Central memory CD8-positive, alpha-beta T cell (primary cell): ENCODE measurements at regions not wholly inside any gene's neighbourhood (a gene's known extent, or its start where the extent isn't known, plus 50 kb on each side); places are given as distances from the start of the nearest gene placed in this dataset.

ENCODE experiments used
- ATAC-seq: fragments of 150-1000 bp; cut with Tn5 transposase; replicated peaks from 2 replicates; pipeline ENCODE4 v1.10.0; 2022; ENCODE audit warnings: mild to moderate bottlenecking, moderate FRiP score, moderate number of reproducible peaks; ENCODE audit not compliant: poor library complexity, severe bottlenecking; ENCODE audit errors: extremely low read depth
- DNase-seq, 2 donors: peaks; one replicate each; pipeline ENCODE4 v3.0.0; 2021; ENCODE audit warnings: low spot score in 2 of 2
- H3K27ac Mint-ChIP-seq: one replicate; pipeline ENCODE4 v1.8.0; 2022; ENCODE audit warnings: low read depth, mild to moderate bottlenecking, moderate library complexity, mixed read lengths
- H3K27me3 Mint-ChIP-seq: one replicate; pipeline ENCODE4 v1.8.0; 2022; ENCODE audit warnings: mixed read lengths
- H3K36me3 Mint-ChIP-seq: one replicate; pipeline ENCODE4 v1.8.0; 2022; ENCODE audit warnings: mild to moderate bottlenecking, moderate library complexity, mixed read lengths; ENCODE audit not compliant: insufficient read depth
- H3K4me1 Mint-ChIP-seq: one replicate; pipeline ENCODE4 v1.8.0; 2022; ENCODE audit warnings: mixed read lengths
- H3K4me3 Mint-ChIP-seq: one replicate; pipeline ENCODE4 v1.8.0; 2022; ENCODE audit warnings: mild to moderate bottlenecking, moderate library complexity, mixed read lengths
- H3K9me3 Mint-ChIP-seq: one replicate; pipeline ENCODE4 v1.8.0; 2022; ENCODE audit warnings: mixed read lengths

- H3K9me3 Mint-ChIP-seq = no peaks in the 10 kb centered on the region
Observed at GRCh38 chr9:99466781-99467180, 244.7 kb downstream of the SEC61B start.

GRCh38 chr9:99471033-99471432, 249.0 kb downstream of the SEC61B start:
- ATAC-seq = no peak
- no peaks in the 10 kb centered on the region for H3K36me3 Mint-ChIP-seq
- H3K27me3 Mint-ChIP-seq = peaks cover 51% of the 10 kb centered on the region
- no peak for DNase-seq
- no peaks in the 10 kb centered on the region for H3K9me3 Mint-ChIP-seq
- H3K4me3 Mint-ChIP-seq = no peak overlapping the region
- H3K4me1 Mint-ChIP-seq = no peaks in the 10 kb centered on the region
- H3K27ac Mint-ChIP-seq = no peak overlapping the region

More at GRCh38 chr9:99466781-99467180, 244.7 kb downstream of the SEC61B start:
- Mint-ChIP-seq H3K27ac (no peak overlapping the region), H3K36me3 (no peaks in the 10 kb centered on the region), H3K4me3 (no peak overlapping the region), H3K4me1 (no peaks in the 10 kb centered on the region), H3K27me3 (peaks cover 50% of the 10 kb centered on the region)
- no peak for DNase-seq
- no peak for ATAC-seq

GRCh38 chr9:99472240-99472915, 250.3 kb downstream of the SEC61B start:
- Mint-ChIP-seq H3K36me3 (no peaks in the 10 kb centered on the region), H3K4me3 (no peak overlapping the region), H3K27me3 (peaks cover 64% of the 10 kb centered on the region), H3K27ac (no peak overlapping the region), H3K4me1 (no peaks in the 10 kb centered on the region), H3K9me3 (no peaks in the 10 kb centered on the region)
- DNase-seq (no peak), ATAC-seq (no peak)

GRCh38 chr9:99472916-99473245, 250.8 kb downstream of the SEC61B start:
- no peaks in the 10 kb centered on the region for H3K36me3 Mint-ChIP-seq
- peaks cover 69% of the 10 kb centered on the region for H3K27me3 Mint-ChIP-seq
- no peak overlapping the region for H3K27ac Mint-ChIP-seq
- DNase-seq (no peak), ATAC-seq (no peak)
- H3K4me3 Mint-ChIP-seq = no peak overlapping the region
- no peaks in the 10 kb centered on the region for H3K4me1 Mint-ChIP-seq
- H3K9me3 Mint-ChIP-seq = no peaks in the 10 kb centered on the region

- no peak overlapping the region for H3K4me3 Mint-ChIP-seq
- no peak overlapping the region for H3K27ac Mint-ChIP-seq
- ATAC-seq = no peak
- H3K4me1 Mint-ChIP-seq = no peaks in the 10 kb centered on the region
- DNase-seq = no peak
- no peaks in the 10 kb centered on the region for H3K36me3 Mint-ChIP-seq
- H3K27me3 Mint-ChIP-seq = peaks cover 56% of the 10 kb centered on the region
- H3K9me3 Mint-ChIP-seq = no peaks in the 10 kb centered on the region
Observed at GRCh38 chr9:99474186-99474585, 252.1 kb downstream of the SEC61B start.

- H3K27me3 Mint-ChIP-seq = peaks cover 51% of the 10 kb centered on the region
- no peak overlapping the region for H3K4me3 Mint-ChIP-seq
- no peaks in the 10 kb centered on the region for H3K9me3 Mint-ChIP-seq
- ATAC-seq = no peak
- H3K4me1 Mint-ChIP-seq = no peaks in the 10 kb centered on the region
- no peak overlapping the region for H3K27ac Mint-ChIP-seq
- no peaks in the 10 kb centered on the region for H3K36me3 Mint-ChIP-seq
- DNase-seq = no peak
Observed at GRCh38 chr9:99475401-99476065, 253.5 kb downstream of the SEC61B start.

- H3K4me3 Mint-ChIP-seq = no peak overlapping the region
- no peak for ATAC-seq
Observed at GRCh38 chr9:99478469-99479027, 256.5 kb downstream of the SEC61B start.

GRCh38 chr9:99479929-99480328, 257.8 kb downstream of the SEC61B start:
- no peaks in the 10 kb centered on the region for H3K36me3 Mint-ChIP-seq
- no peaks in the 10 kb centered on the region for H3K4me1 Mint-ChIP-seq
- H3K4me3 Mint-ChIP-seq = no peak overlapping the region
- ATAC-seq (no peak), DNase-seq (no peak)
- H3K27ac Mint-ChIP-seq = no peak overlapping the region
- H3K27me3 Mint-ChIP-seq = peaks cover 33% of the 10 kb centered on the region
- H3K9me3 Mint-ChIP-seq = no peaks in the 10 kb centered on the region

More at GRCh38 chr9:99478469-99479027, 256.5 kb downstream of the SEC61B start:
- peaks cover 39% of the 10 kb centered on the region for H3K27me3 Mint-ChIP-seq
- no peaks in the 10 kb centered on the region for H3K4me1 Mint-ChIP-seq
- H3K36me3 Mint-ChIP-seq = no peaks in the 10 kb centered on the region
- no peaks in the 10 kb centered on the region for H3K9me3 Mint-ChIP-seq
- no peak for DNase-seq
- no peak overlapping the region for H3K27ac Mint-ChIP-seq

GRCh38 chr9:99485459-99485858, 263.4 kb downstream of the SEC61B start:
- Mint-ChIP-seq H3K36me3 (no peaks in the 10 kb centered on the region), H3K9me3 (no peaks in the 10 kb centered on the region), H3K4me1 (no peaks in the 10 kb centered on the region), H3K4me3 (no peak overlapping the region), H3K27ac (no peak overlapping the region), H3K27me3 (peaks cover 64% of the 10 kb centered on the region)
- no peak for ATAC-seq
- DNase-seq = no peak

GRCh38 chr9:99486684-99487083, 264.6 kb downstream of the SEC61B start:
- ATAC-seq (no peak), DNase-seq (no peak)
- no peaks in the 10 kb centered on the region for H3K36me3 Mint-ChIP-seq
- no peak overlapping the region for H3K27ac Mint-ChIP-seq
- peaks cover 73% of the 10 kb centered on the region for H3K27me3 Mint-ChIP-seq
- H3K9me3 Mint-ChIP-seq = no peaks in the 10 kb centered on the region
- no peak overlapping the region for H3K4me3 Mint-ChIP-seq
- peaks cover 4% of the 10 kb centered on the region for H3K4me1 Mint-ChIP-seq

GRCh38 chr9:99488131-99489059, 266.3 kb downstream of the SEC61B start:
- peaks cover 7% of the 10 kb centered on the region for H3K4me1 Mint-ChIP-seq
- peaks cover 86% of the 10 kb centered on the region for H3K27me3 Mint-ChIP-seq
- no peak overlapping the region for H3K27ac Mint-ChIP-seq
- ATAC-seq (no peak), DNase-seq (no peak)
- no peak overlapping the region for H3K4me3 Mint-ChIP-seq
- no peaks in the 10 kb centered on the region for H3K9me3 Mint-ChIP-seq
- no peaks in the 10 kb centered on the region for H3K36me3 Mint-ChIP-seq

GRCh38 chr9:99489060-99489413, 267.0 kb downstream of the SEC61B start:
- no peak for ATAC-seq
- no peaks in the 10 kb centered on the region for H3K9me3 Mint-ChIP-seq
- peaks cover 7% of the 10 kb centered on the region for H3K4me1 Mint-ChIP-seq
- no peak overlapping the region for H3K4me3 Mint-ChIP-seq
- no peaks in the 10 kb centered on the region for H3K36me3 Mint-ChIP-seq
- DNase-seq = no peak
- peaks cover 83% of the 10 kb centered on the region for H3K27me3 Mint-ChIP-seq
- H3K27ac Mint-ChIP-seq = no peak overlapping the region
